ENCODE measurements at regions not wholly inside any gene's neighbourhood (a gene's known extent, or its start where the extent isn't known, plus 50 kb on each side); places are given as distances from the start of the nearest gene placed in this dataset.

GRCh38 chr10:47078393-47079203, 167.4 kb downstream of the PTPN20 start:
- no peak for DNase-seq

GRCh38 chr10:47079204-47079580, 168.0 kb downstream of the PTPN20 start:
- no peak for DNase-seq

DNA sequence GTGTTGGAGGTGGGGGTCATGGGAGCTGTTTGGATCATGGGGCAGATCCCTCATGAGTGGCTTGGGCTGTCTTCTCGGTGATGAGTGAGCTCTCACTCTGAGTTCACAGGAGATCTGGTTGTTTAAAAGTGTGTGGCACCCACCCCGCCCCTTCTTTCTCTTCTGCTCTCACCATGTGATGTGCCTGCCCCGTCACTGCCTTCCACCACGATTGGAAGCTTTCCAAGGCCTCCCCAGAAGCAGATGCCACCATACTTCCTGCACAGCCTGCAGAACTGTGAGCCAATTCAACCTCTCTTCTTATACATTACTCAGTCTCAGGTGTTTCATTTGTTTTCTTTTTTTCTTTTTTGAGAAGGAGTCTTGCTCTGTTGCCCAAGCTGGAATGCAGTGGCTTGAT, 170.0 kb downstream of the PTPN20 start:
- no peak for DNase-seq

GRCh38 chr10:47082055-47082784, 171.0 kb downstream of the PTPN20 start:
- no peak for DNase-seq

- DNase-seq, result no peak
Measured at GRCh38 chr10:47087667-47088066, 176.4 kb downstream of the PTPN20 start.

GRCh38 chr10:47088656-47089354, 177.6 kb downstream of the PTPN20 start:
- DNase-seq, result no peak

GRCh38 chr10:47090042-47090441, 178.8 kb downstream of the PTPN20 start:
- no peak for DNase-seq

GRCh38 chr10:47090903-47091302, 179.7 kb downstream of the PTPN20 start:
- DNase-seq, result no peak

DNA sequence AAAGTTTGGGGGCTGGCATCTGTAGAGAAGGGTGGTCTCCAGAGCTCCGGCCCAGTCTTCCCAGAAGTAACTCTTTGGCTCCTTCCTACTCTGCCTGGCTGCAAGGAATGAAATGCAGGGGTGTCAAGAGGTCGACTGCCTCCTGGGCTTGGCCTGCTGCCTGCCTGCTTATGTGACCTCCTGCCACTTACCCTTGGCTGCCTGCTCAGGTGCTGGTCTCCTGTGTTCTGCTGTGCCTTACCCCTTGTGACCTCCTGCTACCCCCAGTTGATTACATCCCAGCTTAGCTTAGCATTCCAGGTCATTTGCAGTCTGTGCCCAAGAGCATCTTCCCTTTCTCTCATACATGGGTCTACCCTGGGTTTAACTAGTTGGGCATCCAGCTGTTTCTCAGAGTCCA, 180.2 kb downstream of the PTPN20 start:
- no peak for DNase-seq

DNA sequence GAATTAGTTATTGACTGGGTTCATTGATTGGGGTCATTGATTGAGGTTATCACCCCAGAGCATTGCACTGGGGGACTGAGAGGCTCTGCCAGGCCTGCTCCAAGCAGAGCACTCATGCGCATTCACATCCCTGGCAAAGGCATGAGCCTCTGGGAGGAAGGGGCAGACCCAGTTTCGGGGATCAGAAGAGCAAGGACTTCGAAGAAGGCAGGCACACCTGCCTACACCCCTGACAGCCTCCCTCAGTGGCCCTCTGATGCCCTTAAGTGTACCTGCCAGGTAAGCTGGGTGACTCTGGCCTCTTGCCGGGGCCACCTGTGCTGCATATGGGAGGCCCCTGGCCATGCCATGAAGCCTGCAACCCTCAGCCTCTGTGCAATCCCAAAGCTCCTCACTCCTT, 181.1 kb downstream of the PTPN20 start:
- no peak for DNase-seq

GRCh38 chr10:47092831-47093230, 181.6 kb downstream of the PTPN20 start:
- no peak for DNase-seq

GRCh38 chr10:47094126-47094525, 182.9 kb downstream of the PTPN20 start:
- DNase-seq, result no peak

- no peak for DNase-seq
Measured at GRCh38 chr10:47094636-47095035, 183.4 kb downstream of the PTPN20 start.

GRCh38 chr10:47095211-47095610, 184.0 kb downstream of the PTPN20 start:
- no peak for DNase-seq

DNA sequence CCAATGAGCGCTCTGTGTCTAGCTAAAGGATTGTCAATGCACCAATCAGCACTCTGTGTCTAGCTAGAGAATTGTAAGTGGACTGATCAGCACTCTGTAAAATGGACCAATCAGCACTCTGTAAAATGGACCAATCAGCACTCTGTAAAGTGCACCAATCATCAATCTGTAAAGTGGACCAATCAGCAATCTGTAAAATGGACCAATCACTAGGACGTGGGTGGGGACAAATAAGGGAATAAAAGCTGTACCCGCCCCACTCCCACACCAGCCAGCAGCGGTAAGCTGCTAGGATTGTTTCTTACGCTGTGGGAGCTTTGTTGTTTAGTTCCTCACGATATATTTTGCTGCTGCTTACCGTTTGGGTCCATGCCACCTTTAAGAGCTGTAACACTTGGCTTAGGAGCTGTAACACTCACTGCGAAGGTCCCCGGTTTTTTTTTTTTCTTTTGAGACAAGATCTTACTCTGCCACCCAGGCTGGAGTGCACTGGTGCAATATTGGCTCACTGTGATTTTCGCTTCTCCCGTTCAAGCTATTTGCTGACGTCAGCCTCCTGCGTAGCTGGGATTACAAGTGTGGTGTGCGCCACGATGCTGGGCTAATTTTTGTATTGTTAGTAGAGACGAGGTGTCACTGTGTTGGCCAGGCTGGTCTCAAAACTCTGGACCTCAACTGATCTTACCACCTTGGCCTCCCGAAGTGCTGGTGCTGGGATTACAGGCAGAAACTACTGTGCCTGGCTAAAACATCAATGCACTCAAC, 184.8 kb downstream of the PTPN20 start:
- DNase-seq, result no peak

- no peak for DNase-seq
Measured at GRCh38 chr10:47098238-47098637, 187.0 kb downstream of the PTPN20 start.

DNA sequence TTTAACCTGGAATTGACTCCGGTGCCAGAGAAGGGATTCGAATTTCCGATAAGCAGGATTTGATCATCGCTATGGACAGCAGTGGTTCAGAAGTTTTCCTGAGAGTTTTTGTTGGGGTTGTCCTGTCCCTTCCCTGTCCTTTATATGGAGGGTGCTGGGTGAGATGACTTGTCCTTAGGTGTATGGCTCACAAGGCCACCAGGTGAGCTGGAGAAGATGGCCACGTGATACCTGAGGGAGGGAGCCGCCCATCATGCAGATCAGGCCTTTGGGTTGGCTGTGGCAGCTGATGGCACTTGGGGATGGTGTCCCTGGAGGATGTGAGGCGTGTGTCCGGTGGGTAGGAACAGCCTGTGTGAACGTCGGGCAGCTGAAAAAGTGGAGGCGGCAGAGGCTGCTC, 187.7 kb downstream of the PTPN20 start:
- DNase-seq, result no peak

- no peak for DNase-seq
Measured at GRCh38 chr10:47099474-47099873, 188.2 kb downstream of the PTPN20 start.

GRCh38 chr10:47101196-47101595, 190.0 kb downstream of the PTPN20 start:
- DNase-seq, result no peak

GRCh38 chr10:47101807-47102206, 190.6 kb downstream of the PTPN20 start:
- no peak for DNase-seq

DNA sequence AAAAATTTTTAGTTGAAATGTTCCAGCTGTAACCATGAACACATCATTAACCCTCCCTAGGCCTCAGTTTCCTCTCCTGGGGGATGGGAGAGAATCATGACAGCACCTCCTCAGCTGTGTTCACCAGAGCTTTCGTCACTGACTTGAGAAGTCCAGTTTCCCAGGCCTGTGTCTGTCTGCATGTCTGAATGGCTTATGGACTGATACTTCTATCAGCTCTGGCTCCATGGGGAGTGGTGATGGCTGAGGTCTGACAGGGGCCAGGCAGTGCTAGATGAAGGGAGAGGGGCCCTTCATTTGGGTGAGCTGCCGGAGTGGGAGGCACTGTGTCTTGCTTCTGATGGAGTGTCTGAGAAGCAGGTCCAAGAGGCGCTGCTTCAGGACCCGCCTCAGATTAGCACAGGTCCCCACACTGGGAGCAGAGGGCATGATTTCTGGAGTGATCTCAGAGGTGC, 192.9 kb downstream of the PTPN20 start:
- DNase-seq, result no peak

- DNase-seq, result peak; percentile 95 to 96
Measured at GRCh38 chr10:47104786-47105385, 193.7 kb downstream of the PTPN20 start.
